Thyroid gland (tissue), 4 donors: ENCODE measurements at regions not wholly inside any gene's neighbourhood (a gene's known extent, or its start where the extent isn't known, plus 50 kb on each side); places are given as distances from the start of the nearest gene placed in this dataset.

ENCODE experiments used
- DNase-seq, 2 donors: peaks; one replicate each; pipeline ENCODE4 v3.0.0-alpha.2; 2019
- H3K27ac ChIP-seq, 3 donors: fragments of 200-600 bp; sonication (generic); 1 replicate in 2 of 3; 2 replicates in 1 of 3; pipeline ENCODE4 v1.5.1; 2016 to 2019; ENCODE audit warnings: mild to moderate bottlenecking in 1 of 3, moderate library complexity in 1 of 3
- H3K27me3 ChIP-seq: fragments of 200-600 bp; sonication (generic); one replicate; pipeline ENCODE4 v1.5.1; 2019
- H3K36me3 ChIP-seq, 2 donors: fragments of 200-600 bp; sonication (generic); one replicate each; pipeline ENCODE4 v1.5.1; 2016 to 2019
- H3K4me1 ChIP-seq, 2 donors: fragments of 200-600 bp; sonication (generic); one replicate each; pipeline ENCODE4 v1.5.1; 2017 to 2019
- H3K4me3 ChIP-seq, 3 donors: fragments of 200-600 bp; sonication (generic); replicated peaks in 1 of 3; 1 replicate in 2 of 3; 2 replicates in 1 of 3; pipeline ENCODE4 v1.5.1; 2016; ENCODE audit warnings: mild to moderate bottlenecking in 1 of 3
- H3K9me3 ChIP-seq: fragments of 200-600 bp; sonication (generic); one replicate; pipeline ENCODE4 v1.5.1; 2017
- CTCF ChIP-seq, 6 experiments: fragments of 200-600 bp in 3 of 6; fragments of 450-650 bp in 3 of 6; sonication (generic) in 3 of 6; IDR thresholded peaks; one replicate each; pipeline ENCODE4 v1.5.1; 2016 to 2019; ENCODE audit warnings: antibody characterized with exemption in 6 of 6, mild to moderate bottlenecking in 2 of 6, inconsistent platforms in 1 of 6, moderate library complexity in 1 of 6
- POLR2A ChIP-seq, 2 donors: fragments of 450-650 bp; IDR thresholded peaks; one replicate each; pipeline ENCODE4 v1.6.1; 2017; ENCODE audit warnings: antibody characterized with exemption in 2 of 2, mild to moderate bottlenecking in 2 of 2, moderate library complexity in 1 of 2
- WGBS, 2 donors: methylation state at CpG; one replicate each; pipeline ENCODE4 v1.1.5; 2017; 5-methylcytosine and 5-hydroxymethylcytosine counted together
- intact Hi-C: fragments of 100-400 bp; cut with DNase I; formaldehyde crosslinking; loops from one replicate; pipeline ENCODE4 v1.15.1; 2023

GRCh38 chr14:92240658-92241057, 82.3 kb upstream of the SLC24A4 start:
- H3K27ac ChIP-seq: no peak overlapping the region
- H3K4me1 ChIP-seq: no peaks in the 10 kb centered on the region
- intact Hi-C loops: no loop called here
- no peak overlapping the region for H3K4me3 ChIP-seq
- no peaks in the 10 kb centered on the region for H3K27me3 ChIP-seq
- no peaks in the 10 kb centered on the region for H3K36me3 ChIP-seq
- 88 to 90% methylated on average over 5 of the region's 5 CpGs for WGBS, 2 donors
- DNase-seq: no peak
- no peak for TF ChIP-seq CTCF (IDR thresholded peaks at IDR 0.05)
- no peak for TF ChIP-seq POLR2A (IDR thresholded peaks at IDR 0.05)
- H3K9me3 ChIP-seq: no peaks in the 10 kb centered on the region

GRCh38 chr14:92241966-92242595, 80.9 kb upstream of the SLC24A4 start:
- intact Hi-C loops: no loop called here
- H3K27me3 ChIP-seq: no peaks in the 10 kb centered on the region
- no peak for TF ChIP-seq POLR2A (IDR thresholded peaks at IDR 0.05)
- TF ChIP-seq CTCF (IDR thresholded peaks at IDR 0.05): no peak
- H3K4me1 ChIP-seq: no peaks in the 10 kb centered on the region
- H3K9me3 ChIP-seq: no peaks in the 10 kb centered on the region
- no peak for DNase-seq
- no peak overlapping the region for H3K4me3 ChIP-seq
- WGBS, 2 donors: 53 to 57% methylated on average over 4 of the region's 4 CpGs
- no peaks in the 10 kb centered on the region for H3K36me3 ChIP-seq
- H3K27ac ChIP-seq: no peak overlapping the region

- H3K4me1 ChIP-seq: no peaks in the 10 kb centered on the region
- TF ChIP-seq CTCF (IDR thresholded peaks at IDR 0.05): no peak
- TF ChIP-seq POLR2A (IDR thresholded peaks at IDR 0.05): no peak
- H3K27ac ChIP-seq: no peak overlapping the region
- H3K4me3 ChIP-seq: no peak overlapping the region
- H3K36me3 ChIP-seq: no peaks in the 10 kb centered on the region
- H3K27me3 ChIP-seq: no peaks in the 10 kb centered on the region
- DNase-seq: no peak
- intact Hi-C loops: no loop called here
- no peaks in the 10 kb centered on the region for H3K9me3 ChIP-seq
Measured at GRCh38 chr14:92244805-92245204, 78.2 kb upstream of the SLC24A4 start.

- H3K27me3 ChIP-seq: no peaks in the 10 kb centered on the region
- H3K4me1 ChIP-seq: no peaks in the 10 kb centered on the region
- no peaks in the 10 kb centered on the region for H3K9me3 ChIP-seq
- 93 to 96% methylated on average over 4 of the region's 4 CpGs for WGBS, 2 donors
- H3K27ac ChIP-seq: no peak overlapping the region
- intact Hi-C loops: no loop called here
- DNase-seq: no peak
- TF ChIP-seq CTCF (IDR thresholded peaks at IDR 0.05): no peak
- TF ChIP-seq POLR2A (IDR thresholded peaks at IDR 0.05): no peak
- H3K4me3 ChIP-seq: no peak overlapping the region
- H3K36me3 ChIP-seq: no peaks in the 10 kb centered on the region
Measured at GRCh38 chr14:92247341-92247740, 75.6 kb upstream of the SLC24A4 start.

- H3K4me1 ChIP-seq: no peaks in the 10 kb centered on the region
- H3K9me3 ChIP-seq: no peaks in the 10 kb centered on the region
- H3K27me3 ChIP-seq: no peaks in the 10 kb centered on the region
- H3K27ac ChIP-seq: no peak overlapping the region
- H3K36me3 ChIP-seq: no peaks in the 10 kb centered on the region
- 77 to 82% methylated on average over 9 of the region's 9 CpGs for WGBS, 2 donors
- intact Hi-C loops: no loop called here
- H3K4me3 ChIP-seq: no peak overlapping the region
- TF ChIP-seq POLR2A (IDR thresholded peaks at IDR 0.05) (no peak), CTCF (IDR thresholded peaks at IDR 0.05) (no peak)
- DNase-seq: no peak
Measured at GRCh38 chr14:92247947-92248346, 75.0 kb upstream of the SLC24A4 start.
